H1 (cell line): ENCODE measurements at regions not wholly inside any gene's neighbourhood (a gene's known extent, or its start where the extent isn't known, plus 50 kb on each side); places are given as distances from the start of the nearest gene placed in this dataset.

ENCODE experiments used
- CTCF ChIA-PET: fragments of 300-600 bp; sonication (Branson Sonifier 250); formaldehyde crosslinking; loops from one replicate; lab custom pipeline; 2021; ENCODE audit not compliant: partially characterized antibody; lab: Charles Lee
- POLR2A ChIA-PET: fragments of 300-600 bp; sonication (Branson Sonifier 250); formaldehyde crosslinking; loops from one replicate; lab custom pipeline; 2021; ENCODE audit warnings: inconsistent platforms; ENCODE audit not compliant: partially characterized antibody; lab: Charles Lee
- DNase-seq, 2 experiments: peaks; one replicate each; pipeline versions ENCODE4 v3.0.0 to v3.0.0-alpha.2; 2010 to 2022; ENCODE audit warnings: low spot score in 2 of 2, low read depth in 1 of 2, mixed read lengths in 1 of 2
- FAIRE-seq: peaks from 2 replicates; lab custom pipeline; 2011; peaks lifted over from hg19 to GRCh38; lab: Jason Lieb, UNC
- H2AFZ ChIP-seq: 2 replicates; pipeline ENCODE4 v1.8.1; 2012; ENCODE audit warnings: low read length, inconsistent platforms
- H2AK5ac ChIP-seq: 2 replicates; pipeline ENCODE4 v1.6.1; 2013; ENCODE audit warnings: low read depth, low read length
- H2BK120ac ChIP-seq: replicated peaks from 2 replicates; pipeline ENCODE3; 2013; ENCODE audit warnings: low read depth, low read length, inconsistent platforms
- H2BK12ac ChIP-seq: 2 replicates; pipeline ENCODE4 v1.6.1; 2013; ENCODE audit warnings: low read depth, low read length
- H2BK15ac ChIP-seq: 2 replicates; pipeline ENCODE4 v1.6.1; 2013; ENCODE audit warnings: low read length
- H2BK20ac ChIP-seq: 2 replicates; pipeline ENCODE4 v1.6.1; 2013; ENCODE audit warnings: low read length
- H2BK5ac ChIP-seq: 2 replicates; pipeline ENCODE4 v1.6.1; 2013; ENCODE audit warnings: low read depth, low read length
- H3K14ac ChIP-seq: 2 replicates; pipeline ENCODE4 v1.6.1; 2013; ENCODE audit warnings: inconsistent platforms; ENCODE audit not compliant: insufficient read length
- H3K18ac ChIP-seq: 2 replicates; pipeline ENCODE4 v1.6.1; 2013; ENCODE audit warnings: low read length; ENCODE audit errors: extremely low read depth
- H3K23ac ChIP-seq: 2 replicates; pipeline ENCODE4 v1.6.1; 2013; ENCODE audit warnings: inconsistent platforms; ENCODE audit not compliant: insufficient read length
- H3K23me2 ChIP-seq: 2 replicates; pipeline ENCODE4 v1.6.1; 2013; ENCODE audit warnings: low read depth, low read length
- H3K27ac ChIP-seq: 2 replicates; pipeline ENCODE4 v1.6.1; 2011; ENCODE audit warnings: low read depth, low read length, inconsistent platforms
- H3K27me3 ChIP-seq, 4 experiments: replicated peaks in 1 of 4; 1 replicate in 1 of 4; 2 replicates in 3 of 4; pipeline versions ENCODE4 v1.6.1 to v1.8.1; 2011 to 2013; ENCODE audit warnings: low read length in 3 of 4, mild to moderate bottlenecking in 3 of 4, inconsistent platforms in 2 of 4, mixed read lengths in 2 of 4, moderate library complexity in 1 of 4; ENCODE audit not compliant: control insufficient read depth in 3 of 4, insufficient read depth in 3 of 4; ENCODE audit errors: extremely low read depth in 1 of 4
- H3K36me3 ChIP-seq, 4 experiments: 2 replicates each; pipeline versions ENCODE4 v1.6.1 to v1.8.1; 2011 to 2013; ENCODE audit warnings: mild to moderate bottlenecking in 4 of 4, low read length in 3 of 4, moderate library complexity in 2 of 4, control low read depth in 1 of 4, inconsistent platforms in 1 of 4; ENCODE audit not compliant: insufficient read depth in 4 of 4, control insufficient read depth in 2 of 4
- H3K4ac ChIP-seq: replicated peaks from 2 replicates; pipeline ENCODE3; 2013; ENCODE audit warnings: low read length, low read depth, mixed read lengths, inconsistent platforms; ENCODE audit not compliant: insufficient read length
- H3K4me1 ChIP-seq, 4 experiments: replicated peaks in 1 of 4; 1 replicate in 1 of 4; 2 replicates in 3 of 4; pipeline versions ENCODE4 v1.6.1 to v1.8.1; 2011 to 2013; ENCODE audit warnings: low read length in 3 of 4, inconsistent platforms in 2 of 4, mixed read lengths in 1 of 4; ENCODE audit not compliant: insufficient read depth in 4 of 4, control insufficient read depth in 3 of 4
- H3K4me2 ChIP-seq, 2 experiments: 2 replicates each; pipeline versions ENCODE4 v1.6.1 to v1.8.1; 2011 to 2013; ENCODE audit warnings: low read depth in 2 of 2, low read length in 2 of 2, control low read depth in 1 of 2, inconsistent platforms in 1 of 2, mild to moderate bottlenecking in 1 of 2; ENCODE audit not compliant: insufficient read depth in 1 of 2
- H3K4me3 ChIP-seq, 4 experiments: fragments of 200-600, 300-600 bp in 1 of 4; sonication (generic), shearing (Covaris generic), sonication (Bioruptor Twin) in 1 of 4; 2 replicates each; pipeline versions ENCODE4 v1.5.1 to v1.8.1; 2011 to 2016; ENCODE audit warnings: low read length in 4 of 4, low read depth in 3 of 4, control low read depth in 2 of 4, inconsistent platforms in 2 of 4, mild to moderate bottlenecking in 2 of 4, mixed read lengths in 1 of 4, moderate library complexity in 1 of 4; ENCODE audit not compliant: insufficient read depth in 2 of 4; ENCODE audit errors: extremely low read depth in 1 of 4
- H3K56ac ChIP-seq: replicated peaks from 2 replicates; pipeline ENCODE3; 2013; ENCODE audit warnings: low read depth, mild to moderate bottlenecking, mixed read lengths, low read length, inconsistent platforms; ENCODE audit not compliant: insufficient read length
- H3K79me1 ChIP-seq: 2 replicates; pipeline ENCODE4 v1.6.1; 2013; ENCODE audit warnings: low read depth, low read length, control low read depth
- H3K79me2 ChIP-seq, 2 experiments: 2 replicates each; pipeline versions ENCODE4 v1.6.1 to v1.8.1; 2012 to 2013; ENCODE audit warnings: low read length in 2 of 2, mild to moderate bottlenecking in 2 of 2, inconsistent platforms in 1 of 2; ENCODE audit not compliant: insufficient read depth in 2 of 2, control insufficient read depth in 1 of 2
- H3K9ac ChIP-seq, 4 experiments: replicated peaks in 1 of 4; 1 replicate in 1 of 4; 2 replicates in 3 of 4; pipeline versions ENCODE4 v1.6.1 to v1.8.1; 2011 to 2013; ENCODE audit warnings: low read depth in 3 of 4, low read length in 3 of 4, control low read depth in 2 of 4, mild to moderate bottlenecking in 2 of 4, moderate library complexity in 2 of 4, inconsistent platforms in 1 of 4; ENCODE audit errors: extremely low read depth in 1 of 4
- H3K9me3 ChIP-seq, 2 experiments: 2 replicates each; pipeline versions ENCODE4 v1.6.1 to v1.8.1; 2012 to 2013; ENCODE audit warnings: mild to moderate bottlenecking in 2 of 2, moderate library complexity in 2 of 2, control low read depth in 1 of 2, inconsistent platforms in 1 of 2, low read depth in 1 of 2, low read length in 1 of 2, mixed read lengths in 1 of 2; ENCODE audit not compliant: insufficient read depth in 2 of 2
- H4K20me1 ChIP-seq, 2 experiments: replicated peaks in 1 of 2; 2 replicates each; pipeline versions ENCODE3 to v1.8.1; 2011 to 2013; ENCODE audit warnings: inconsistent platforms in 2 of 2, low read length in 2 of 2, mild to moderate bottlenecking in 1 of 2; ENCODE audit not compliant: insufficient read depth in 2 of 2, control insufficient read depth in 1 of 2
- H4K5ac ChIP-seq: 2 replicates; pipeline ENCODE4 v1.6.1; 2013; ENCODE audit warnings: low read length, low read depth, mixed read lengths, inconsistent platforms; ENCODE audit not compliant: insufficient read length
- H4K8ac ChIP-seq: 2 replicates; pipeline ENCODE4 v1.8.0; 2013; ENCODE audit warnings: mild to moderate bottlenecking, moderate library complexity, low read length, inconsistent platforms; ENCODE audit not compliant: insufficient read depth; ENCODE audit errors: extremely low read depth
- H4K91ac ChIP-seq: replicated peaks from 2 replicates; pipeline ENCODE3; 2013; ENCODE audit warnings: low read length, mixed read lengths, inconsistent platforms; ENCODE audit not compliant: insufficient read length
- NRF1 ChIP-seq: IDR thresholded peaks from 2 replicates; pipeline ENCODE4 v1.6.1; 2011; ENCODE audit warnings: mild to moderate bottlenecking, low read depth, low read length, improper control_type of control experiment
- WGBS, 2 experiments: shearing (Covaris generic) in 1 of 2; methylation state at CpG; one replicate each; pipeline versions ENCODE4 v1.1.6 to v1.1.7; 2013 to 2015; ENCODE audit warnings: low lambda C conversion rate in 2 of 2, mixed read lengths in 2 of 2, inconsistent platforms in 1 of 2, low coverage in 1 of 2, missing lambda C conversion rate in 1 of 2; ENCODE audit not compliant: insufficient replicate concordance in 2 of 2, insufficient coverage in 1 of 2, insufficient read length in 1 of 2; ENCODE audit errors: extremely low coverage in 1 of 2, missing lambda C conversion rate in 1 of 2; 5-methylcytosine and 5-hydroxymethylcytosine counted together

GRCh38 chr5:175328687-175329086 lies 115.3 kb downstream of the DRD1 start:
- Histone ChIP-seq H3K18ac (no peak overlapping the region), H4K5ac (no peak overlapping the region), H4K20me1 (no peaks in the 10 kb centered on the region), H3K14ac (no peak overlapping the region), H4K91ac (no peak overlapping the region), H3K4me1 (peaks cover 0 to 2% (median 0%) of the 10 kb centered on the region in 4 experiments; a peak in 2 of 7 replicates), H3K9ac (no peak overlapping the region), H3K9me3 (no peaks in the 10 kb centered on the region), H3K56ac (no peak overlapping the region), H2BK120ac (no peak overlapping the region), H3K23me2 (no peaks in the 10 kb centered on the region), H2BK20ac (no peak overlapping the region), H3K4ac (no peak overlapping the region), H2BK5ac (no peak overlapping the region), H2BK15ac (no peak overlapping the region), H2AK5ac (no peak overlapping the region), H3K4me2 (no peak overlapping the region), H3K27ac (no peak overlapping the region; the same call in 1 of the 2 replicates), H3K23ac (no peak overlapping the region), H2BK12ac (no peak overlapping the region), H3K4me3 (no peak overlapping the region), H4K8ac (no peak overlapping the region), H3K79me1 (no peaks in the 10 kb centered on the region), H3K27me3 (no peaks in the 10 kb centered on the region), H3K79me2 (no peaks in the 10 kb centered on the region), H3K36me3 (no peaks in the 10 kb centered on the region), H2AFZ (no peak overlapping the region)
- POLR2A ChIA-PET = no interaction called here
- no peak for TF ChIP-seq NRF1
- DNase-seq (no peak), FAIRE-seq (no peak)
- CTCF ChIA-PET = interaction anchor here (1.1 kb wide), 1 partner anchor 485 kb away, joined by 3 read pairs; no protein-coding TSS in a partner anchor
- WGBS, 2 experiments = 77% methylated on average over 3 of the region's 3 CpGs; no CpG with 5 or more reads in 1 of the 2 experiments
